ENCODE measurements at regions not wholly inside any gene's neighbourhood (a gene's known extent, or its start where the extent isn't known, plus 50 kb on each side); places are given as distances from the start of the nearest gene placed in this dataset.

- TF ChIP-seq ZNF879 (CRISPR knock-in tag; IDR thresholded peaks at IDR 0.05), result no peak
- TF ChIP-seq ZNF652 (CRISPR knock-in tag; IDR thresholded peaks at IDR 0.05; ENCODE audit: borderline replicate concordance, low read depth), result no peak
- no peak for TF ChIP-seq FLYWCH1 (CRISPR knock-in tag; IDR thresholded peaks at IDR 0.05)
- TF ChIP-seq NFKBIZ (CRISPR knock-in tag; IDR thresholded peaks at IDR 0.05), result no peak; the same call in 1 of the 2 replicates
- no peak for TF ChIP-seq ZNF639 (CRISPR knock-in tag; conservative IDR thresholded peaks at IDR 0.05)
- TF ChIP-seq AKAP8 (CRISPR knock-in tag; IDR thresholded peaks at IDR 0.05), result no peak
- peak; percentile 33; the same call in 1 of the 2 replicates for TF ChIP-seq ZNF205 (CRISPR knock-in tag; IDR thresholded peaks at IDR 0.05)
- TF ChIP-seq RNF219 (CRISPR knock-in tag; IDR thresholded peaks at IDR 0.05), result no peak
- no peak for TF ChIP-seq ZNF253 (CRISPR knock-in tag; IDR thresholded peaks at IDR 0.05; ENCODE audit: borderline replicate concordance)
- TF ChIP-seq ZNF792 (CRISPR knock-in tag; IDR thresholded peaks at IDR 0.05), result 0 out of 2 replicates have a peak, but pooled peaks have one; percentile 17
- TF ChIP-seq GATA4 (IDR thresholded peaks at IDR 0.05; ENCODE audit: borderline replicate concordance, low read depth), result 0 out of 2 replicates have a peak, but pooled peaks have one; percentile 23
- no peak for TF ChIP-seq ELF1 (CRISPR knock-in tag; IDR thresholded peaks at IDR 0.05)
- TF ChIP-seq U2AF1 (optimal IDR thresholded peaks at IDR 0.05; ENCODE audit: low read depth, low read length), result no peak
- TF ChIP-seq ZFP36L1 (CRISPR knock-in tag; IDR thresholded peaks at IDR 0.05), result no peak
- peak in 1 of 2 experiments; percentile 68; a peak in 2 of 4 replicates for TF ChIP-seq EP300 (IDR thresholded peaks at IDR 0.05; ENCODE audit: low read depth in 2 of 2, low read length in 2 of 2)
- peak; percentile 46; the same call in 1 of the 2 replicates for TF ChIP-seq EP300 (CRISPR knock-in tag; IDR thresholded peaks at IDR 0.05; ENCODE audit: borderline replicate concordance)
- TF ChIP-seq ZFP36L2 (CRISPR knock-in tag; IDR thresholded peaks at IDR 0.05), result no peak
- no peak for TF ChIP-seq ZSCAN29 (CRISPR knock-in tag; conservative IDR thresholded peaks at IDR 0.05)
- TF ChIP-seq TBL1XR1 (IDR thresholded peaks at IDR 0.05; ENCODE audit: borderline replicate concordance, low read length, partially characterized antibody), result no peak
- TF ChIP-seq TAF1 (CRISPR knock-in tag; IDR thresholded peaks at IDR 0.05), result no peak
- TF ChIP-seq SAP130 (CRISPR knock-in tag; IDR thresholded peaks at IDR 0.05; ENCODE audit: low read depth), result peak; percentile 65; the same call in 1 of the 2 replicates
- TF ChIP-seq MAFK (conservative IDR thresholded peaks at IDR 0.05 in 1 of 2, IDR thresholded peaks at IDR 0.05 in 1 of 2; ENCODE audit: low read length in 2 of 2), result no peak
- no peak for TF ChIP-seq PAX8 (CRISPR knock-in tag; IDR thresholded peaks at IDR 0.05; ENCODE audit: borderline replicate concordance)
- no peak for TF ChIP-seq TEF (CRISPR knock-in tag; IDR thresholded peaks at IDR 0.05)
- TF ChIP-seq FOXO1 (CRISPR knock-in tag; IDR thresholded peaks at IDR 0.05), result peak; percentile 47; the same call in 1 of the 2 replicates
- TF ChIP-seq KDM5A (IDR thresholded peaks at IDR 0.05; ENCODE audit: borderline replicate concordance, low read length), result no peak
- 0 out of 2 replicates have a peak, but pooled peaks have one; percentile 59 for TF ChIP-seq ZNF878 (CRISPR knock-in tag; IDR thresholded peaks at IDR 0.05)
- TF ChIP-seq BORCS8-MEF2B (CRISPR knock-in tag; IDR thresholded peaks at IDR 0.05), result no peak
Measured at GRCh38 chr12:123094349-123095077, 56.4 kb downstream of the PITPNM2 start (continued).

Measured in HepG2 (cell line).